IPS-NIHi7 (cell line): ENCODE measurements at regions not wholly inside any gene's neighbourhood (a gene's known extent, or its start where the extent isn't known, plus 50 kb on each side); places are given as distances from the start of the nearest gene placed in this dataset.

Experiments used
- DNase-seq: peaks from one replicate; pipeline ENCODE4 v3.0.0; 2012; ENCODE audit warnings: mixed read lengths; ENCODE audit errors: extremely low spot score

- DNase-seq: no peak
Observed at GRCh38 chr21:34192646-34193285, 119.4 kb downstream of the MRPS6 start.

- peak; percentile 45 for DNase-seq
Observed at GRCh38 chr21:34195335-34195734, 122.0 kb downstream of the MRPS6 start.

GRCh38 chr21:34196996-34197395, 123.6 kb downstream of the MRPS6 start:
- no peak for DNase-seq

- no peak for DNase-seq
Observed at GRCh38 chr21:34197561-34197960, 124.2 kb downstream of the MRPS6 start.

- no peak for DNase-seq
Observed at GRCh38 chr21:34198231-34199120, 125.1 kb downstream of the MRPS6 start.

GRCh38 chr21:34199121-34199910, 125.9 kb downstream of the MRPS6 start:
- no peak for DNase-seq

- DNase-seq: no peak
Observed at GRCh38 chr21:34200288-34200905, 127.0 kb downstream of the MRPS6 start.

- no peak for DNase-seq
Observed at GRCh38 chr21:34201001-34201400, 127.6 kb downstream of the MRPS6 start.

GRCh38 chr21:34201481-34201858, 128.1 kb downstream of the MRPS6 start:
- DNase-seq: no peak

GRCh38 chr21:34202553-34203372, 129.4 kb downstream of the MRPS6 start:
- peak; percentile 59 for DNase-seq

GRCh38 chr21:34203851-34204420, 130.6 kb downstream of the MRPS6 start:
- DNase-seq: no peak

- DNase-seq: no peak
Observed at GRCh38 chr21:34204481-34205439, 131.4 kb downstream of the MRPS6 start.

GRCh38 chr21:34205811-34206571, 132.6 kb downstream of the MRPS6 start:
- no peak for DNase-seq

GRCh38 chr21:34213959-34214358, 140.6 kb downstream of the MRPS6 start:
- no peak for DNase-seq

- DNase-seq: no peak
Observed at GRCh38 chr21:34215501-34215900, 142.1 kb downstream of the MRPS6 start.

GRCh38 chr21:34215911-34216717, 142.7 kb downstream of the MRPS6 start:
- DNase-seq: no peak

- no peak for DNase-seq
Observed at GRCh38 chr21:34216718-34217032, 143.3 kb downstream of the MRPS6 start.

GRCh38 chr21:34217263-34217662, 143.9 kb downstream of the MRPS6 start:
- DNase-seq: no peak
